Left ventricle myocardium superior (tissue), 1 donor: ENCODE measurements at regions not wholly inside any gene's neighbourhood (a gene's known extent, or its start where the extent isn't known, plus 50 kb on each side); places are given as distances from the start of the nearest gene placed in this dataset.
"Not testable (repeated sequence)": the region's sequence is repeated elsewhere in the genome, so short reads cannot be mapped to it uniquely, and the experiment has no call there.

Experiments
- ATAC-seq: fragments of 200-7000 bp; cut with Tn5 transposase; one replicate; pipeline ENCODE4 v1.9.1; 2020; ENCODE audit warnings: mild to moderate bottlenecking, moderate library complexity
- DNase-seq: peaks from one replicate; pipeline ENCODE4 v3.0.0-alpha.2; 2020
- intact Hi-C: fragments of 100-400 bp; cut with micrococcal nuclease; formaldehyde crosslinking; loops from one replicate; pipeline ENCODE4 v1.11.0; 2022
- donor health status: DM: no; HTN: yes; CAD: no; lungs with severe emphysema.

DNA sequence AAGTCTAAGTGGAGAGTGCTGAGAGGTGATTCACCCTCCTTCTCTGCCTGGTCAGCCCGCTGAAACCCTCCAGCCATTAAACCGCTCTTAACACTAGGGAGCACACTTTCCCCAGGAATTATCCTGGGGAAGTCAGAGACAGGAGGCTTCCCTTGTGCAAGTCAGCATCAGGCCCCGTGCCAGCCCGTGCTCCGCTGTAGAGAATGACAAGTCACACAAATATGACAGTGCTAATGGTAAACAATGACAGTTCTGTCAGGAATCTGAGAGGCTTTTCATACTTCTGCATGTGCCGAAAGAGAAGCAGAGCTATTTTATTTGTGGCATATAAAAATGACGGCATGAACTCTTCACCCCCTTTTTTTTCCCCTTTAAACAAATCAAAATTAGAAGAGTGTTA lies 816.9 kb upstream of the SLC10A2 start:
- intact Hi-C loops: no loop called here
- peak; percentile 98 for ATAC-seq
- DNase-seq: peak; percentile 88

- ATAC-seq, intact Hi-C loops, DNase-seq: not testable (repeated sequence)
Observed at GRCh38 chr13:103880146-103880545, 813.9 kb upstream of the SLC10A2 start.

GRCh38 chr13:103878891-103879605 lies 812.8 kb upstream of the SLC10A2 start:
- intact Hi-C loops: no loop called here
- no peak for DNase-seq
- no peak for ATAC-seq

GRCh38 chr13:103876571-103876970 lies 810.4 kb upstream of the SLC10A2 start:
- DNase-seq: no peak
- no peak for ATAC-seq
- intact Hi-C loops: no loop called here

- no peak for ATAC-seq
- intact Hi-C loops: no loop called here
Observed at GRCh38 chr13:103873725-103874124, 807.5 kb upstream of the SLC10A2 start.

DNA sequence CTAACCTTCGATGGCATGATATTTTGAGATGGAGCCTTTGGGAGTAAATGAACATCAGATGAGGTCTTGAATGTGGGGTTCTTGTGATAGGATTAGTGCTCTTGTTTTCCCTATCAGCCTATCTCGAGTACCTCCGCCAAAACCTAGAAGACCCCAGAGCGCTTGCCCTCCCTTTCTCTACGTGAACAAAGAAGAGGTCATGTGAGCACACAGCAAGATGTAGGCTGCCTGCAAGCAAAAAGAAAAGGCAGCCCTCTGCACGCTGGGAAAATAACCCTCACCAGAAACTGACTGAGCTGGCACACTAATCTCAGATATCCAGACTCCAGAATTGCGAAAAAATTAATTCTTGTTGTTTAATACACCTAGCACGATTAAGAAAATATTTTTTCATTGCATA lies 799.8 kb upstream of the SLC10A2 start:
- ATAC-seq (no peak), DNase-seq (no peak)
- intact Hi-C loops: no loop called here

More at GRCh38 chr13:103873725-103874124, 807.5 kb upstream of the SLC10A2 start:
- DNase-seq: no peak

DNA sequence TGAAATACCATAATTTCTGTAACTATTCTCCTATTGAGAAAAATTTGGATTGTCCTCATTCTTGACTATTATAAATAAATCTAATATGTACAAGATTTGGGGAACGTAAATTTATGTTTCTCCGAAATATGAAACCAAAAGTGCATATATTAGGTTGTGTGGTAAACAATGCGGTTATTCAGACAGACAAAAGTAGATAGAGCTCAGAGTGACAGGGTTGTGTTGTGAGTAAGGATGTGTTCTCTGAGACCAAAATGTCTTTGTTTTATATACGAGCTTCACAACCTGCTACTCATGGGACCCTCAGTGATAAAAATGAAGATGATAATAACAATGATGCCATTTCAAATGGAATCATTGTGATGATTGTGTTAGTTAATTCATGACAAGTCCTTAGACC lies 796.3 kb upstream of the SLC10A2 start:
- DNase-seq: no peak
- no peak for ATAC-seq
- intact Hi-C loops: no loop called here

GRCh38 chr13:103859952-103860351 lies 793.7 kb upstream of the SLC10A2 start:
- intact Hi-C loops: no loop called here
- DNase-seq (no peak), ATAC-seq (no peak)

DNA sequence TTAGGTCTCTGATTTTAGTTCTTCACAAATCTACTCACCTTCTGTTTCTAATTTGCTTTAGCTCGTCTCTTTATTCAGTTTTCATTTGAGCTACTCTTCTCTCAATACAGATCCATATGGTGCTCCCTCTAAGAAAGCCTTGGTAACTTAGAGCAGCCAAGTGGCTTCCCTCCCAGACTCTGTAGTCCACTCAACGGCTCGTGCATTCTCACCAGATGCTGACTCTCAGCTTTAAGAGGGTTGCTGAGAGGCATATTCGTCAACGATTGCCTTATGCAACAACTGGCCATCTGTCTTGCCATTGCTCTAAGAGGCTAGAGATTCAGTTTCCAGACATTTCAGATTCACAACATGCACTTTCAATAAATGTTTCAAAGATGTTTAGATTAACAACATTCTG lies 785.8 kb upstream of the SLC10A2 start:
- intact Hi-C loops: no loop called here
- ATAC-seq: no peak
- DNase-seq: no peak

- intact Hi-C loops: no loop called here
- ATAC-seq (no peak), DNase-seq (no peak)
Observed at GRCh38 chr13:103844471-103844870, 778.3 kb upstream of the SLC10A2 start.

DNA sequence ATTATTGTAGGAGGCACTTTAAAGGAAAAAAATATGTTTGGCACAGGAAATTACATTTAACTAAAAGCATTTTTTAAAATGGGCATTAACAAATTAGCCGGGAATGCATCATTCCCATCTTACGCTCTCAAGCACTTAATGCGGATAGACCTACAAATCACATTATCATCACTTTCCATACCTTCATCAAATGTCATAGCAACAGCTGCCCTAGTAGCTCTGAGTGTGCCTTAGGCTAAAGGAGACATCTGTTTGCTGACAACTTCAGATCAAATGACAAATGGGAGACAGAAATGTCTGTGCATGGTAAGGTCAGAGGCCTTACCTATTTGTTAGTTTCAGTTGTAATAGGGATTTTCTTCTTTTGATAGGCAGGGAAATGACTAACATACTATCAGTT lies 773.2 kb upstream of the SLC10A2 start:
- intact Hi-C loops: no loop called here
- DNase-seq (no peak), ATAC-seq (no peak)

DNA sequence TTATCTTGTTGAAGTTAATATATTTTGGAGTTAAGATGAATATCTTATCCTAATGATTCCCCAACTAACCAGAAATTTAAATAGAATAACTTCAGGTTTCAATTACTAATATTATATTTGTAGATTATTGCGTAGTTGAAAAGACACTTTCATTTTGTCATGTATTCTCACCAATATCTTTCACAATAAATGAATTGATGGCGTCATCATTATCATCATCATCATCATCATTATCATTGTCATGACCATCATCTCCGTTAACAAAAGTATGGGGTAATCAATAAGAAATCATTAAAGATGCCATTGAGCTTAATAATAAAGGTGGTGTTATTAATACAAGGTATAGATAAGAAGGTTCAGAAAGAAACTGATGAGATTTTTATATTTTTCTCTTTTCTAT lies 768.8 kb upstream of the SLC10A2 start:
- intact Hi-C loops: no loop called here
- DNase-seq (no peak), ATAC-seq (no peak)

DNA sequence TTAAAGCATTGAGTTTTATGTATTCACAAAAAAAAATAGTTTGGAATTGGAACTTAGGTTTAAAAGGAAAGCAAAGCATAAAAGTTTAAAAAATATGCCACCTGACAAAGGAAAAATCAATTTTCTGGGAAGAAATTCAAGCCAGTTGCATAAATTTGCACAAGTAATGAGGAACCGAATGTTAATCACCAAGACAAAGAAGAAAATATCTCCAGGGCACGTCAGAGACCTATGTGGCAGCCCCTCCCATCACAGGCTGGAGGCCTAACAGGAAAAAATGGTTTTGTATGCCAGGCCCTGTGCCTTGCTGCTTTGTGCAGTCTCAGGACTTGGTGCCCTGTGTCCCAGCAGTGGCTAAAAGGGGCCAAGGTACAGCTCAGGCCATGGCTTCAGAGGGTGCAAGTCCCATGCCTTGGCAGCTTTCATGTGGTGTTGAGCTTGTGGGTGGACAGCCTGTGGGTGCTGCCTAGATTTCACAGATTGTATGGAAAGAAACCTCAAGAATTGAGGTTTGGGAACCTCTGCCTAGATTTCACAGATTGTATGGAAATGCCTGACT lies 767.2 kb upstream of the SLC10A2 start:
- intact Hi-C loops: no loop called here
- ATAC-seq (no peak), DNase-seq (no peak)

GRCh38 chr13:103815619-103816018 lies 749.4 kb upstream of the SLC10A2 start:
- intact Hi-C loops: no loop called here
- no peak for DNase-seq
- no peak for ATAC-seq

GRCh38 chr13:103812971-103813370 lies 746.8 kb upstream of the SLC10A2 start:
- intact Hi-C loops: no loop called here
- ATAC-seq (peak; percentile 41), DNase-seq (no peak)

DNA sequence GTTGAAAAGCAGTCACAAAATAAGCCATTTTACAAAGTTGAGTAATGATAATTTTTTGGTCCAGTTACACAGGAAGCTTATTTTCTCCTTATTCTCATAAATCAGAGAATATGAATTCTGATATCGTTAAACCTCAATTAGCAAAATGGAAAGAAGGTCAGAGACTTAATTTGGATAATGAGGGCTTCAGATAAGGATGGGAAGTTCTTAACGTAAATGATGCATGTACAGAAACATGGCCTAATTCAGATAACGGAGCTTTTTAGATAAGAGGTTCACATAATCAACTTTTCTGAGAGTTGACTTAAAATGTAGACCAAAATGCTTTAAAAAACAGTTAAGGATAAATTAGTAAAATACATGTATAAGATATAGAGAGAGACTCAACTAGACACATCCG lies 746.3 kb upstream of the SLC10A2 start:
- ATAC-seq (no peak), DNase-seq (no peak)
- intact Hi-C loops: no loop called here

GRCh38 chr13:103810026-103810425 lies 743.8 kb upstream of the SLC10A2 start:
- DNase-seq: no peak
- ATAC-seq: no peak
- intact Hi-C loops: no loop called here

DNA sequence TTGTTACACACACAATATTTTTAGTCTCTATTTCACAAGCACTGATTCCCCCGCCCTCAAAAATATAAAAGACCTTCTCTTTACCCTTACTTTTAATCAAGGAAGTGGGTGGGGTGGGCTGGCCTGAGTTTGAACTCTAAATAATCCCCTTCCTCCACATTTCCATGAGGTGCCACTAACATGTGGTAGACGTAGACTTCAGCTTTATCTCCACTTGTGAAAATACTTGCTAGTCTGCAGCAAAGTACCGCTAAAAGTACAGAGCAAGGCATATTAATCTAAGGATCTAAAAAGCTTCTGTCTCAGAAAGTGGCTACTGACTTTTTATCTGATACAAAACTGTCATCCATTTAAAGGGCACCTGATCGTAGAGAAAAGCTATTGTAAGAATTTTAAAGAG lies 739.6 kb upstream of the SLC10A2 start:
- DNase-seq (no peak), ATAC-seq (no peak)
- intact Hi-C loops: no loop called here

DNA sequence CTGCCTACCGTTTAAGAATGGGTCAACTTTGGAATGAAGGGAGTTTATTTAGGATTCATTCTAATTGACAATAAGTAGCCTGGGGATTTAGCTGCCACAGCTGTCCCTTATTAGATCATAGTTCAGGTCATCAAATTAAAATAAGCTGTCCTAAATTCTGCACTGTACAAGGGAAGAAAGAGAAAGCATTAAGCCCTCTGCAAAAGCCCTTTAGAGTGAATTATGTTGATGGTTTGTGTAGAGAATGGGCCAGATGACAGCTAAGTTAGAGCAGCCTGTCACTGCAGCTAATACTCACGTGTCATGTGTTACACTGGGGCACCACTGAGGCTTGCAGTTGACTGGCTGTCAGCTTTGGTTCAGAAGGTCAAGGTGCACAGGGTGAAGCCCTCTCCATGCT lies 737.1 kb upstream of the SLC10A2 start:
- no peak for ATAC-seq
- intact Hi-C loops: no loop called here
- DNase-seq: no peak

- DNase-seq: no peak
- ATAC-seq: no peak
- intact Hi-C loops: no loop called here
Observed at GRCh38 chr13:103799028-103799427, 732.8 kb upstream of the SLC10A2 start.

- ATAC-seq (no peak), DNase-seq (no peak)
- intact Hi-C loops: no loop called here
Observed at GRCh38 chr13:103795892-103796478, 729.8 kb upstream of the SLC10A2 start.
